ENCODE measurements at regions not wholly inside any gene's neighbourhood (a gene's known extent, or its start where the extent isn't known, plus 50 kb on each side); places are given as distances from the start of the nearest gene placed in this dataset.
"Not testable (repeated sequence)": the region's sequence is repeated elsewhere in the genome, so short reads cannot be mapped to it uniquely, and the experiment has no call there.

DNA sequence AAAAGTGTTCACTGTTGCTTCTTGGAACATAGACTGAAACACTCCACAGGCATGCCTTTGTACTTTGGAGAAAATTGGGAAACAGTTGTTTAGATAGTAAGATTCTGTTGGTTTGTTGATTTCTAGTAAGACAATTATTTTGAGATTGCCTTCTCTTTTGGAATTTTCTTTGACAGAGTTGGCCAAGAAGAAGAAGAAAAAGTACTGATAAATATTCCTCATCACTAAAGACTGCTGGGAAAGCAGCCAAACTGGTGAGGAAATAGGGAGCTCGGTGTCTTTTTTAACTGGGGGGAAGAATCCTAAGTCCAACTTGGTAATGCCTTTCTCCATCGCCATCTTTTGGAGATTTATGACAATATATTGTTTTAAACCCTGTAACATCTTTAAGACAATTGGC is 370.7 kb downstream of the GPAT3 start:
- Histone ChIP-seq H3K27ac (no peak overlapping the region), H3F3A (ENCODE audit: insufficient read depth) (no peaks in the 10 kb centered on the region), H2AFZ (peak overlapping the region; percentile 8), H3K79me2 (ENCODE audit: insufficient read depth) (no peaks in the 10 kb centered on the region), H3K4me1 (ENCODE audit: insufficient read depth) (peaks cover 7% of the 10 kb centered on the region), H3K36me3 (ENCODE audit: low read depth) (no peaks in the 10 kb centered on the region), H3K27me3 (replicated peaks; ENCODE audit: insufficient read depth) (no peaks in the 10 kb centered on the region), H3K4me3 (no peak overlapping the region), H3K9me2 (ENCODE audit: insufficient read depth) (no peaks in the 10 kb centered on the region), H3K9ac (no peak overlapping the region), H3K9me3 (ENCODE audit: low read depth) (no peaks in the 10 kb centered on the region), H4K20me1 (ENCODE audit: insufficient read depth) (no peaks in the 10 kb centered on the region), H3K4me2 (ENCODE audit: unreplicated experiment) (no peak overlapping the region)
- TF ChIP-seq EZH2 (IDR thresholded peaks at IDR 0.05; ENCODE audit: insufficient read depth, poor library complexity, severe bottlenecking): no peak
- TF ChIP-seq EZH2phosphoT487 (IDR thresholded peaks at IDR 0.05; ENCODE audit: insufficient read depth, low read depth): no peak
- in situ Hi-C loops (cut with MboI): no loop called here
- DNase-seq: peak; percentile 58
- 6 to 9% methylated on average over 2 of the region's 2 CpGs for WGBS, 2 experiments (ENCODE audit: low coverage in 1 of 2, low lambda C conversion rate in 2 of 2, missing lambda C conversion rate in 2 of 2)

DNA sequence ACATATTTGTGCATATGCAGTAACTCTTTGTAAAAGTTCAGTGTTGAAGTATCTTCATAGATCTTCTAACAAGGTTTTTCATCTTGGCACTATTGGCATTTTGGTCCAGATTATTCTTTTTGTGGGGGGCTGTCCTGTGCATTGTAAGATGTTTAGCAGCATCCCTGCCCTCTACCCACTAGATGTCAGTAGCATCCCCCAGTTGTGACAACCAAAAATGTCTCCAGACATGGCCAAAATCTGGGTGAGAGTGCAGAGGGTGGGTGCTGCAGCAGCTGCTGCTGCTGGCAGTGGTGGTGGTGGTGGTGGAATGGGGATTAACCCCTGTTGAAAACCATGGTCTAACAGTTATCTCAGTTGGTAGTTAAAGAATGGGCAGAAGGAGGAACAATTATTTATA is 370.0 kb downstream of the GPAT3 start:
- Histone ChIP-seq H3K9ac (no peak overlapping the region), H3K9me2 (ENCODE audit: insufficient read depth) (no peaks in the 10 kb centered on the region), H4K20me1 (ENCODE audit: insufficient read depth) (no peaks in the 10 kb centered on the region), H3K27ac (no peak overlapping the region), H3K36me3 (ENCODE audit: low read depth) (no peaks in the 10 kb centered on the region), H3K9me3 (ENCODE audit: low read depth) (no peaks in the 10 kb centered on the region), H3K4me3 (no peak overlapping the region), H3K27me3 (replicated peaks; ENCODE audit: insufficient read depth) (no peaks in the 10 kb centered on the region), H3K4me1 (ENCODE audit: insufficient read depth) (peaks cover 7% of the 10 kb centered on the region), H2AFZ (peak overlapping the region; percentile 8; the same call in 1 of the 2 replicates), H3K4me2 (ENCODE audit: unreplicated experiment) (no peak overlapping the region), H3K79me2 (ENCODE audit: insufficient read depth) (no peaks in the 10 kb centered on the region), H3F3A (ENCODE audit: insufficient read depth) (no peaks in the 10 kb centered on the region)
- in situ Hi-C loops (cut with MboI): no loop called here
- TF ChIP-seq EZH2phosphoT487 (IDR thresholded peaks at IDR 0.05; ENCODE audit: insufficient read depth, low read depth): no peak
- TF ChIP-seq EZH2 (IDR thresholded peaks at IDR 0.05; ENCODE audit: insufficient read depth, poor library complexity, severe bottlenecking): no peak
- no peak for DNase-seq

DNA sequence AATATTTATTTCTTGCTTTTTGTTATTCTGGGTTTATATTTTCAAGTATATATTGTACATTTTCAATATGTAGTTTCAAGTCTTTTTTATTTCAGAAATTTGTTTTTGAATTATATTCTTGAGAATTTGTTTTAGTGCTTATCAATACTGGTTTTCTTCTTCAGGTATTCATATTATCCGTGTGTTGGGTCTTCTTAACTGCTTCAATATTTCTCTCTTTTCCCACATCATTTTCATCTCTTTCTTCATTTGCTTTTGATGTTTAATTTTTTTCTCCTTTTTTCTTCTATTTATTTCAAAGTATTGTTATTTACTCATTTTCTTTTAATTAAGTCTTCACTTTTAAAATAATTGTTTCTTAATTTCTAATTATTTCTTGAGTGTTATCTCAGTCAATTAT is 367.8 kb downstream of the GPAT3 start:
- H4K20me1 ChIP-seq (ENCODE audit: insufficient read depth); H3K4me2 ChIP-seq (ENCODE audit: unreplicated experiment); H3K9ac ChIP-seq; H3K9me3 ChIP-seq (ENCODE audit: low read depth); H3K4me3 ChIP-seq; H3K27me3 ChIP-seq (replicated peaks; ENCODE audit: insufficient read depth); H3K79me2 ChIP-seq (ENCODE audit: insufficient read depth); DNase-seq; in situ Hi-C loops (cut with MboI); H3K9me2 ChIP-seq (ENCODE audit: insufficient read depth); H3K36me3 ChIP-seq (ENCODE audit: low read depth); H3F3A ChIP-seq (ENCODE audit: insufficient read depth); H2AFZ ChIP-seq; H3K27ac ChIP-seq: not testable (repeated sequence)
- H3K4me1 ChIP-seq (ENCODE audit: insufficient read depth): peaks cover 14% of the 10 kb centered on the region
- WGBS, 2 experiments (ENCODE audit: low coverage in 1 of 2, low lambda C conversion rate in 2 of 2, missing lambda C conversion rate in 2 of 2): 20 to 38% methylated on average over 1 of the region's 1 CpG

DNA sequence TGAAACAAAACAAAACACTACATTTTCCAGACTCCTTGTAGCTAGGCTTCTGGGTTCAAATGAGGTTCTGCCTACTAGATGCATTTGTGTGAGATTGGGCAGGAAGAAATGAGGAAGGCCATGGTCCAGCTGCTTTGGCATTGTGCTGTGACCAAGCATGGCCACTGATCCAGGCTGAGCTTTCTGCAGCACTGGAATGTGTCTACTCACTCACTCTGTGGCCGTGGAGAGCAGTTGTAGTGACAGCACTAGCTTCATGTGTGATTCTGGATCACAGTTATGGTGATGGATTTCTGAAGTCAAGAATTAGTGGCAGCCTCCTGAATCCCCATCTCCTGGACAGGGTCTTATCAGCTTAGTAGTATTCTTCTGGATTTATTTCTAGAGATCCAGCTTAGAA is 358.9 kb downstream of the GPAT3 start:
- Histone ChIP-seq H3K79me2 (ENCODE audit: insufficient read depth) (no peaks in the 10 kb centered on the region), H3K4me2 (ENCODE audit: unreplicated experiment) (no peak overlapping the region), H4K20me1 (ENCODE audit: insufficient read depth) (no peaks in the 10 kb centered on the region), H3F3A (ENCODE audit: insufficient read depth) (peaks cover 5% of the 10 kb centered on the region), H3K36me3 (ENCODE audit: low read depth) (no peaks in the 10 kb centered on the region), H3K4me3 (no peak overlapping the region), H2AFZ (no peak overlapping the region), H3K9me2 (ENCODE audit: insufficient read depth) (no peaks in the 10 kb centered on the region), H3K9me3 (ENCODE audit: low read depth) (no peaks in the 10 kb centered on the region), H3K27ac (no peak overlapping the region), H3K27me3 (replicated peaks; ENCODE audit: insufficient read depth) (no peaks in the 10 kb centered on the region; the same call in 1 of the 2 replicates), H3K9ac (no peak overlapping the region), H3K4me1 (ENCODE audit: insufficient read depth) (peaks cover 12% of the 10 kb centered on the region)
- TF ChIP-seq EZH2phosphoT487 (IDR thresholded peaks at IDR 0.05; ENCODE audit: insufficient read depth, low read depth) (no peak), EZH2 (IDR thresholded peaks at IDR 0.05; ENCODE audit: insufficient read depth, poor library complexity, severe bottlenecking) (no peak)
- in situ Hi-C loops (cut with MboI): no loop called here
- no peak for DNase-seq
- WGBS, 2 experiments (ENCODE audit: low coverage in 1 of 2, low lambda C conversion rate in 2 of 2, missing lambda C conversion rate in 2 of 2): 21 to 29% methylated on average over 1 of the region's 1 CpG

DNA sequence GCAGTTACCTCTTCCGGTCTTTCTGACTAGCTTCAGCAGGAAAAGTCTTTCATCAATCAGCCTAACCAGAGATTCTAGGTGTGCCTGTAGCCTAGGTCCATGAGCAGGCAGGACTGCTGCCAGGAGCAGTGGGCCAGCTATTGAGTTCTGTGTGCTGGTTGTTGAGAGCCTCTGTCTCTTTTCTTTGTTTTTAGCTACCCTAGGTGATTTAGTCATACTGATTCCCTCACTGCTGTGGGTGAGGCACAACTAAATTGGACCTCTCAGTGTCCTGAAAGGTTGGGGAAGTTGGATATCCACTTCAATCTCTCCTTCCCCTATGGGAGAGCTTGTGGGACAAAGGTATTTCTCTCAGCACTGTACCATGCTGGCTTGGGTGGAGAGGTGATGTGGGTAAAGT is 354.9 kb downstream of the GPAT3 start:
- Histone ChIP-seq H3K27ac (no peak overlapping the region), H3K9me2 (ENCODE audit: insufficient read depth) (no peaks in the 10 kb centered on the region; the same call in 1 of the 2 replicates), H3K4me3 (no peak overlapping the region), H3K27me3 (replicated peaks; ENCODE audit: insufficient read depth) (no peaks in the 10 kb centered on the region; the same call in 1 of the 2 replicates), H3F3A (ENCODE audit: insufficient read depth) (peaks cover 11% of the 10 kb centered on the region), H4K20me1 (ENCODE audit: insufficient read depth) (no peaks in the 10 kb centered on the region), H3K9me3 (ENCODE audit: low read depth) (no peaks in the 10 kb centered on the region), H3K4me1 (ENCODE audit: insufficient read depth) (peaks cover 11% of the 10 kb centered on the region), H3K4me2 (ENCODE audit: unreplicated experiment) (no peak overlapping the region), H2AFZ (no peak overlapping the region), H3K36me3 (ENCODE audit: low read depth) (0 out of 2 replicates have a peak, but pooled peaks cover 3% of the 10 kb centered on the region), H3K79me2 (ENCODE audit: insufficient read depth) (no peaks in the 10 kb centered on the region), H3K9ac (no peak overlapping the region)
- WGBS, 2 experiments (ENCODE audit: low coverage in 1 of 2, low lambda C conversion rate in 2 of 2, missing lambda C conversion rate in 2 of 2): 96 to 100% methylated on average over 1 of the region's 1 CpG
- in situ Hi-C loops (cut with MboI): no loop called here
- peak; percentile 9 for DNase-seq
- TF ChIP-seq EZH2 (IDR thresholded peaks at IDR 0.05; ENCODE audit: insufficient read depth, poor library complexity, severe bottlenecking) (no peak), EZH2phosphoT487 (IDR thresholded peaks at IDR 0.05; ENCODE audit: insufficient read depth, low read depth) (no peak)
